ENCODE measurements at regions not wholly inside any gene's neighbourhood (a gene's known extent, or its start where the extent isn't known, plus 50 kb on each side); places are given as distances from the start of the nearest gene placed in this dataset.

DNA sequence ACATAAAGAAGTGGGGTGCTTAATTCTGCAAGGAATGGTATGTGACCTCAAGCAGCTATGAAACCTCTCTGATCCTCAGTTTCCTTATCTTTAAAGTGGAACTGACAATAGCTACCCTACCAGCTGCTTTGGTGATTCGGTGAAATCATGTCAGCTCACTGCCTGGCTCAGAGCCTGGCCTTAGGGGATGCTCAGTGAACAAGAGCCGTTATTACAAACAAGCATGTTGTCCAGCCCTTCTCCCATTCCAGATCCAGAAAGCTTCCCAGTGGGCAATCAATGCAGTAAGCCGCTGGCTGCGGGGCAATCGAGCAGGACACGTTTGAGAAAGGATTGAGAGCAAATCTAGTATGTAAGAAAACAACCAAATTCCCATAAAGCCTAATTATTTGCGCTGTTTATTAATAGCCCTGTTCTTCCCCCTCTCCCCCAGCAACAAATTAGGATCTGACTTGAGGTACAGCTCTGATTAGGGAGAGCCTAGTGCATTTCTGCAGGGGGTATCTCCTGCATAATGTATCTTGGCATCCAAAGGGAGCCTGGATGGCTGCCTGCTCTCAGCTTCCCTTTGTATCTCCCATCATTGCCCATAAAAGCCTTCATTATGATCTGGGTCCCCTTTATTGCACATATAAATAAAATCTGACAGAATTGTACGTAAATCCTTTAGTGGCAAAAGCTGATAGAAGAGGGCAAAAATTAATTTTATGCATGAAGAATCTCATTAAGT lies 371.4 kb downstream of the TMEM232 start:
- no peak for TF ChIP-seq POLR2A (IDR thresholded peaks at IDR 0.05; ENCODE audit: low read length)
- TF ChIP-seq GATA1 (IDR thresholded peaks at IDR 0.05; ENCODE audit: low read depth, low read length) = no peak
